Activated CD4-positive, CD25-positive, alpha-beta regulatory T cell (primary cell): ENCODE measurements at regions not wholly inside any gene's neighbourhood (a gene's known extent, or its start where the extent isn't known, plus 50 kb on each side); places are given as distances from the start of the nearest gene placed in this dataset.

ENCODE experiments used
- DNase-seq, 4 experiments: peaks; one replicate each; lab custom pipeline; 2025; lab: John Stamatoyannopoulos, UW

DNA sequence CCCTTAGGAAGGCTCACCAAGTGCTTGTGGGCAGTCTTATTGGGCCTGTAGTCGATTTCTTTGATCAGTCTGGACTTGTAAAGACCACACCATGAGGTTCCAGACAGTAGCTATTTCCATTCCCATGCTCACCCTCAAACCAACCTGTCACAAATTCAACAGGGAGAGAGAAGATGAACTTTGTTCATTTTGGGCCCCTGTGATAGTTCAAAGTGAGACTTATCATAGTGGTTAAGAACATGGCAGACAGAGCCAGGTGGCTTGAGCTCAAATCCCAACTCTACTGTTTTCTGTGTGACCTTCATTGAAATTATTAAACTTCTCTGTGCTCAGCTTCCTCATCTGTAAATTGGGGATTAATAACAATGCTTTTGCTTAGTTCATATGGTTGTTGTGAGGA lies 53.9 kb upstream of the CTLA4 start:
- DNase-seq = no peak

- peak in 3 of 4 experiments; percentile 6 to 26 (median 18) for DNase-seq
Measured at GRCh38 chr2:203814661-203815540, 52.7 kb upstream of the CTLA4 start.

DNA sequence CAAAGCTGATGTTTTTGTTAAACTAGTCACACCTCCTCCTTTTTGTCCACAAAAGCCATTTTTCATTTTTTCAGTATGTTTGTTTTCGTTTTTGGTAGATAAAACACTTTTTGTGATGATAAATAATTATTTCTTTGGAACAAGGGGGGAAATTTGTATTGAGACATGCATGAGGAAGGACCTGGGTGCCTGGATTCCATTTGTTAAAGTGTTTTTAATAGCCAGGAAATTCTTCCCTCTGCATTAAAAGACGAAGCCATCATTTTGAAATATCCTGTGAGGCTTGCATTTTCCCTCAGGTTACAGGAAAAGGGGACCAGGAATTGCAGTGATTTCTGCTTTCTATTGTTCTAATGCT lies 52.1 kb upstream of the CTLA4 start:
- DNase-seq = no peak

DNA sequence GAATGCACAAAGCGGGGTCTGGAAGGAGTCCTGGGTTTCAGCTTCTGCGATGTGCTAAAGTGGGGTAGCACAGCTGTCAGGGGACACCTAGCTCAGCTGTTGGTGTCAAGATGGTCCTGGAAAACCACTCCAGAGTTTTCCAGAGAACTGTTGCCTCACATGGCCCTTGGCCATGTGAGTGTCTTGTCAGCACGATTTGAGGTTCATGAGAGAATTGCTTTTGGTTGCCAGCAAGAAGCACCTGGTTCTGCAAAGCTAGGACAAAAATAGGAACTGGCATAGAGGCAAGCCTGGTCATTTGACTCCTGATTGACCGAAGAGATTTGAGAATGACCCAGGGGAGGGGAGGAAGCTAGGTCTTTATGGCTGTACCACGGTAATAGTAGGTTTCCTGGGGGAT lies 50.4 kb upstream of the CTLA4 start:
- DNase-seq = no peak
